GM12891 (cell line): ENCODE measurements at regions not wholly inside any gene's neighbourhood (a gene's known extent, or its start where the extent isn't known, plus 50 kb on each side); places are given as distances from the start of the nearest gene placed in this dataset.

Experiments
- POLR2A ChIP-seq: IDR thresholded peaks from 2 replicates; pipeline ENCODE4 v1.6.1; 2011; ENCODE audit warnings: low read depth, low read length, control low read depth
- POLR2AphosphoS5 ChIP-seq: IDR thresholded peaks from 2 replicates; pipeline ENCODE4 v1.6.1; 2011; ENCODE audit warnings: low read depth, low read length, control low read depth
- POU2F2 ChIP-seq: IDR thresholded peaks from 2 replicates; pipeline ENCODE4 v1.6.1; 2011; ENCODE audit warnings: low read depth, mild to moderate bottlenecking, control low read depth, low read length, moderate library complexity

DNA sequence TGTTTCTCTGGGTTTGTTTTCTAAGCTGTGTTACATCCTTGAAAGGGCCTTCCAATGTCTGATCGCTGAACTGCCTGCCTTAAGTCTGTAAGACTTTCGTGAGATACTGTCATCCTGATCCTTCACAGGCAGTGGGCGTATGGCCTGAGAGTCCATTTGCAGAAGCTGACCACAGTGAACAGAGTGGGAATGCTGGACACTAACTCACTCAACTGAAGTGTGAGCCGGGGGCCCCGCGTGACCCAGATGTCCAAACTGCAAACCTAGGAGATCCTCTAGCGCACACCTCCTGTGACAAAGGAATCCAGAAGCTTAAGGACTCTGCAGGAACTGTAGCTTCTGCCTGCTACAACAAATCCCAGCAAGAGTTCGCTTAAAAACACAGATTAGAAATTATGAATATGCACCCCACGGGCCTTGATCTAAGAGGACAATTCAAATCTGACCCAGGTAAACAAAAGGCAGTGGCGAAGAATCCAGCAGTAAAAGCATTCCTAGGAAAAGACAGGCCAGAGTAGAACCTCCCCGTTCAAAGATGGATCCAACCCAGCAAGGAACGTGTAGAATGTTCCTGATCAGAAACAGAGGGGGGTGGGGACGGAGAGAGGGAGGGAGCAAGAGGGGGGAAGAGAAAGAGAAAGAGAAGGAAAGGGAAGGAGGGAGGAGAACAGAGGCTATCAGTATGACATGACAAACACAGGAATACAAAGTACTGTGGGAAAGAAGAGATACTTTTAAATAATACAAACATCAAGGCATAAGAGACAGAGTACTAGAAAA lies 135.0 kb upstream of the AFDN start:
- TF ChIP-seq POLR2AphosphoS5 (no peak), POLR2A (no peak), POU2F2 (no peak)
